Uterus (tissue), 3 donors: ENCODE measurements at regions not wholly inside any gene's neighbourhood (a gene's known extent, or its start where the extent isn't known, plus 50 kb on each side); places are given as distances from the start of the nearest gene placed in this dataset.

Experiments used
- DNase-seq, 2 donors: peaks; one replicate each; pipeline ENCODE4 v3.0.0-alpha.2; 2019 to 2020
- H3K27ac ChIP-seq, 2 donors: fragments of 200-600 bp; sonication (generic); 1 replicate in 1 of 2; 2 replicates in 1 of 2; pipeline ENCODE4 v1.5.1; 2016 to 2018
- H3K27me3 ChIP-seq, 2 donors: fragments of 200-600 bp; sonication (generic); one replicate each; pipeline ENCODE4 v1.5.1; 2018 to 2019; ENCODE audit warnings: control low read depth in 1 of 2
- H3K36me3 ChIP-seq, 2 donors: fragments of 200-600 bp; sonication (generic); one replicate each; pipeline ENCODE4 v1.5.1; 2019; ENCODE audit warnings: control low read depth in 1 of 2
- H3K4me1 ChIP-seq, 2 donors: fragments of 200-600 bp; sonication (generic); one replicate each; pipeline ENCODE4 v1.5.1; 2018 to 2019; ENCODE audit warnings: control low read depth in 1 of 2
- H3K4me3 ChIP-seq, 2 donors: fragments of 200-600 bp; sonication (generic); 1 replicate in 1 of 2; 2 replicates in 1 of 2; pipeline ENCODE4 v1.5.1; 2018 to 2019; ENCODE audit warnings: mild to moderate bottlenecking in 1 of 2
- H3K9me3 ChIP-seq, 2 donors: fragments of 200-600 bp; sonication (generic); one replicate each; pipeline ENCODE4 v1.5.1; 2019; ENCODE audit warnings: control low read depth in 1 of 2
- CTCF ChIP-seq, 4 experiments: fragments of 200-600 bp in 2 of 4; fragments of 450-650 bp in 2 of 4; sonication (generic) in 2 of 4; IDR thresholded peaks; one replicate each; pipeline ENCODE4 v1.5.1; 2016 to 2019; ENCODE audit warnings: antibody characterized with exemption in 4 of 4, mild to moderate bottlenecking in 2 of 4, moderate library complexity in 1 of 4
- POLR2A ChIP-seq, 2 donors: fragments of 450-650 bp; IDR thresholded peaks; one replicate each; pipeline ENCODE4 v1.6.1; 2016; ENCODE audit warnings: antibody characterized with exemption in 2 of 2, mild to moderate bottlenecking in 1 of 2, moderate library complexity in 1 of 2
- intact Hi-C: fragments of 100-400 bp; cut with DNase I; formaldehyde crosslinking; loops from one replicate; pipeline ENCODE4 v1.15.1; 2023; ENCODE audit warnings: low total_unique reads
- donor health status: DM: yes; HTN: yes; CAD: no.

- H3K27ac ChIP-seq: no peak overlapping the region
- no peaks in the 10 kb centered on the region for H3K4me1 ChIP-seq
- TF ChIP-seq CTCF (IDR thresholded peaks at IDR 0.05): no peak
- TF ChIP-seq POLR2A (IDR thresholded peaks at IDR 0.05): no peak
- DNase-seq: no peak
- H3K36me3 ChIP-seq: no peaks in the 10 kb centered on the region
- H3K27me3 ChIP-seq: no peaks in the 10 kb centered on the region
- intact Hi-C loops: no loop called here
- H3K4me3 ChIP-seq: no peak overlapping the region
- H3K9me3 ChIP-seq: no peaks in the 10 kb centered on the region
Measured at GRCh38 chr19:31574251-31574973, 225.2 kb upstream of the TSHZ3 start.

GRCh38 chr19:31575846-31576335 lies 226.7 kb upstream of the TSHZ3 start:
- DNase-seq: no peak
- no peaks in the 10 kb centered on the region for H3K4me1 ChIP-seq
- no peak for TF ChIP-seq POLR2A (IDR thresholded peaks at IDR 0.05)
- no peak for TF ChIP-seq CTCF (IDR thresholded peaks at IDR 0.05)
- no peak overlapping the region for H3K27ac ChIP-seq
- no peak overlapping the region for H3K4me3 ChIP-seq
- intact Hi-C loops: no loop called here
- no peaks in the 10 kb centered on the region for H3K27me3 ChIP-seq
- no peaks in the 10 kb centered on the region for H3K36me3 ChIP-seq
- H3K9me3 ChIP-seq: no peaks in the 10 kb centered on the region

- no peak overlapping the region for H3K4me3 ChIP-seq
- intact Hi-C loops: no loop called here
- no peak overlapping the region for H3K27ac ChIP-seq
- H3K27me3 ChIP-seq: no peaks in the 10 kb centered on the region
- no peak for DNase-seq
- H3K9me3 ChIP-seq: no peaks in the 10 kb centered on the region
- no peaks in the 10 kb centered on the region for H3K4me1 ChIP-seq
- H3K36me3 ChIP-seq: no peaks in the 10 kb centered on the region
- TF ChIP-seq CTCF (IDR thresholded peaks at IDR 0.05): no peak
- no peak for TF ChIP-seq POLR2A (IDR thresholded peaks at IDR 0.05)
Measured at GRCh38 chr19:31578326-31578725, 229.1 kb upstream of the TSHZ3 start.

DNA sequence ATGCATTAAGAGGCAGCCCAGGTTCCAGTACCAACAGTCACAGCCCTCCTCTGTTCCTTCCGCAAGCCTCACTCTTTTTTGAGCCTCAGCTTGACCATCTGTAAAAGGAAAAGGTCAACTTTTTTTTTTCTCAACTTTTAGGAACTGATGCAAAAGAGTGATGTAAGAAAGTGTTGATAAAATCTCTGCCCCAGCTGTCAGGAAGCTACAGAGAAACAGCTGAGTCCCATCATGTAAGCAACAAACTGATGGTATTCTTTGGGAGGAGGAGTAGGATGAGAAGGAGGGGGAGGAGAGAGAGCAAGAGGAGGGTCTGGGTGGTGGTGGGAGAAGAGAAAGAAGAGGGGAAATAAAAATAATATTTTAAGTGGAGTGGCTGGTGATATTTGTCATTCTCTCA lies 233.9 kb upstream of the TSHZ3 start:
- no peaks in the 10 kb centered on the region for H3K27me3 ChIP-seq
- intact Hi-C loops: no loop called here
- no peaks in the 10 kb centered on the region for H3K9me3 ChIP-seq
- TF ChIP-seq POLR2A (IDR thresholded peaks at IDR 0.05) (no peak), CTCF (IDR thresholded peaks at IDR 0.05) (no peak)
- DNase-seq: no peak
- no peak overlapping the region for H3K27ac ChIP-seq
- H3K4me1 ChIP-seq: no peaks in the 10 kb centered on the region
- no peaks in the 10 kb centered on the region for H3K36me3 ChIP-seq
- H3K4me3 ChIP-seq: no peak overlapping the region

DNA sequence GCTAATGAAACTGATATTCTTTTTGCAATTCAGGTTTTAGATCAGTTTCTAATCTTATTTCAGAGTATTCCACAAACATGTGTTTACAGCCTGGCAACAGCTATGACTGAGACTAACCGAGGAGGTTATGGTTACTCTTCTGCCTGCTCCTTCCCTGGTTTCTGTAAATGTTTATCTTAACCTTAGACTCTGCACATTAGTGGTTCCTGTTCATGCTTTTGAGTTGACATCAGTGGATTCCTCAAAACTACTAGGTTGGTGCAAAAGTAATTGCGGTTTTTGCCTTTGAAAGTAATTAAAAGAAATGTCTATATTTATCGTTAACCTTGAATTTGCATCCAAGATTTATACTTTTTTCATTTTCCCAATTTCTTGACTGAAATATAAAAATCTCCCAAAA lies 237.0 kb upstream of the TSHZ3 start:
- no peak for DNase-seq
- no peaks in the 10 kb centered on the region for H3K4me1 ChIP-seq
- intact Hi-C loops: no loop called here
- no peaks in the 10 kb centered on the region for H3K9me3 ChIP-seq
- no peaks in the 10 kb centered on the region for H3K36me3 ChIP-seq
- H3K4me3 ChIP-seq: no peak overlapping the region
- TF ChIP-seq CTCF (IDR thresholded peaks at IDR 0.05): no peak
- TF ChIP-seq POLR2A (IDR thresholded peaks at IDR 0.05): no peak
- no peaks in the 10 kb centered on the region for H3K27me3 ChIP-seq
- H3K27ac ChIP-seq: no peak overlapping the region
